ENCODE measurements at regions not wholly inside any gene's neighbourhood (a gene's known extent, or its start where the extent isn't known, plus 50 kb on each side); places are given as distances from the start of the nearest gene placed in this dataset.

- Histone ChIP-seq H3K4me1 (ENCODE audit: insufficient read depth, low read length) (peaks cover 3% of the 10 kb centered on the region), H3K27ac (ENCODE audit: low read depth in 1 of 2, low read length in 2 of 2) (no peak overlapping the region), H3K9me3 (ENCODE audit: control insufficient read depth in 1 of 2, insufficient read depth in 1 of 2, low read length in 2 of 2) (peaks cover 0 to 28% of the 10 kb centered on the region in 2 experiments), H3K36me3 (ENCODE audit: insufficient read depth, low read length) (no peaks in the 10 kb centered on the region), H3K4me3 (ENCODE audit: low read length) (no peak overlapping the region), H3K27me3 (ENCODE audit: control insufficient read depth in 1 of 2, insufficient read depth in 2 of 2, low read length in 2 of 2) (peaks cover 0 to 4% of the 10 kb centered on the region in 2 experiments)
- H3K4me1 Mint-ChIP-seq (ENCODE audit: low read depth), result no peaks in the 10 kb centered on the region
- H3K9me3 Mint-ChIP-seq, result no peaks in the 10 kb centered on the region
- no peaks in the 10 kb centered on the region for H3K36me3 Mint-ChIP-seq (ENCODE audit: low read depth)
- no peak for ATAC-seq (ENCODE audit: poor library complexity)
- no peak overlapping the region for H3K4me3 Mint-ChIP-seq
- no peak overlapping the region for H3K27ac Mint-ChIP-seq
- intact Hi-C loops (cut with DNase I, micrococcal nuclease), result no loop called here
- CTCF ChIA-PET, result no interaction called here
- H3K27me3 Mint-ChIP-seq, result peaks cover 27% of the 10 kb centered on the region
- TF ChIP-seq CTCF (IDR thresholded peaks at IDR 0.05), result no peak
- DNase-seq, result no peak
- POLR2A ChIA-PET, result no interaction called here
These were observed 691.2 kb downstream of the QKI start for GRCh38 chr6:164105705-164106104.

- peaks cover 3% of the 10 kb centered on the region for H3K4me1 ChIP-seq (ENCODE audit: insufficient read depth, low read length)
- TF ChIP-seq CTCF (IDR thresholded peaks at IDR 0.05), result no peak
These were observed 689.9 kb downstream of the QKI start for GRCh38 chr6:164104432-164104831.

GRCh38 chr6:164102693-164103092 lies 688.2 kb downstream of the QKI start:
- Mint-ChIP-seq H3K27me3 (peaks cover 13% of the 10 kb centered on the region), H3K4me3 (no peak overlapping the region), H3K36me3 (ENCODE audit: low read depth) (no peaks in the 10 kb centered on the region), H3K4me1 (ENCODE audit: low read depth) (no peaks in the 10 kb centered on the region), H3K9me3 (no peaks in the 10 kb centered on the region), H3K27ac (no peak overlapping the region)
- DNase-seq (no peak), ATAC-seq (ENCODE audit: poor library complexity) (no peak)
- no peaks in the 10 kb centered on the region for H3K36me3 ChIP-seq (ENCODE audit: insufficient read depth, low read length)
- H3K4me3 ChIP-seq (ENCODE audit: low read length), result no peak overlapping the region
- H3K4me1 ChIP-seq (ENCODE audit: insufficient read depth, low read length), result no peaks in the 10 kb centered on the region
- H3K27me3 ChIP-seq (ENCODE audit: control insufficient read depth in 1 of 2, insufficient read depth in 2 of 2, low read length in 2 of 2), result no peaks in the 10 kb centered on the region
- CTCF ChIA-PET, result no interaction called here
- intact Hi-C loops (cut with DNase I, micrococcal nuclease), result no loop called here
- H3K27ac ChIP-seq (ENCODE audit: low read depth in 1 of 2, low read length in 2 of 2), result no peak overlapping the region
- peaks cover 0 to 26% of the 10 kb centered on the region in 2 experiments for H3K9me3 ChIP-seq (ENCODE audit: control insufficient read depth in 1 of 2, insufficient read depth in 1 of 2, low read length in 2 of 2)
- POLR2A ChIA-PET, result no interaction called here
- TF ChIP-seq CTCF (IDR thresholded peaks at IDR 0.05), result no peak

More at GRCh38 chr6:164104432-164104831, 689.9 kb downstream of the QKI start:
- CTCF ChIA-PET, result no interaction called here
- Histone ChIP-seq H3K27me3 (ENCODE audit: control insufficient read depth in 1 of 2, insufficient read depth in 2 of 2, low read length in 2 of 2) (no peaks in the 10 kb centered on the region), H3K4me3 (ENCODE audit: low read length) (no peak overlapping the region), H3K9me3 (ENCODE audit: control insufficient read depth in 1 of 2, insufficient read depth in 1 of 2, low read length in 2 of 2) (peaks cover 0 to 27% of the 10 kb centered on the region in 2 experiments), H3K36me3 (ENCODE audit: insufficient read depth, low read length) (no peaks in the 10 kb centered on the region), H3K27ac (ENCODE audit: low read depth in 1 of 2, low read length in 2 of 2) (no peak overlapping the region)
- Mint-ChIP-seq H3K27me3 (peaks cover 19% of the 10 kb centered on the region), H3K4me3 (no peak overlapping the region), H3K36me3 (ENCODE audit: low read depth) (no peaks in the 10 kb centered on the region), H3K4me1 (ENCODE audit: low read depth) (no peaks in the 10 kb centered on the region), H3K27ac (no peak overlapping the region), H3K9me3 (no peaks in the 10 kb centered on the region)
- DNase-seq (no peak), ATAC-seq (ENCODE audit: poor library complexity) (no peak)
- POLR2A ChIA-PET, result no interaction called here
- intact Hi-C loops (cut with DNase I, micrococcal nuclease), result no loop called here

Data from CD4-positive, alpha-beta T cell (primary cell).